ENCODE measurements at regions not wholly inside any gene's neighbourhood (a gene's known extent, or its start where the extent isn't known, plus 50 kb on each side); places are given as distances from the start of the nearest gene placed in this dataset.
"Not testable (repeated sequence)": the region's sequence is repeated elsewhere in the genome, so short reads cannot be mapped to it uniquely, and the experiment has no call there.

- Histone ChIP-seq H3K9me3 (ENCODE audit: low read depth) (no peaks in the 10 kb centered on the region), H3K4me1 (no peaks in the 10 kb centered on the region), H4K20me1 (ENCODE audit: low read depth) (no peaks in the 10 kb centered on the region), H3K27me3 (no peaks in the 10 kb centered on the region), H3F3A (ENCODE audit: low read depth) (no peaks in the 10 kb centered on the region), H3K36me3 (no peaks in the 10 kb centered on the region), H3K79me2 (ENCODE audit: low read depth) (no peaks in the 10 kb centered on the region), H2AFZ (replicated peaks) (no peak overlapping the region), H3K4me3 (no peak overlapping the region), H3K27ac (no peak overlapping the region), H3K9ac (no peak overlapping the region), H3K4me2 (no peak overlapping the region)
- Mint-ChIP-seq H3K4me3 (no peak overlapping the region), H3K27ac (no peak overlapping the region), H3K36me3 (no peaks in the 10 kb centered on the region), H3K9me3 (peaks cover 3% of the 10 kb centered on the region), H3K27me3 (ENCODE audit: insufficient read depth, low read depth) (peaks cover 4% of the 10 kb centered on the region), H3K4me1 (no peaks in the 10 kb centered on the region)
- TF ChIP-seq EZH2phosphoT487 (IDR thresholded peaks at IDR 0.05) (no peak), EZH2 (IDR thresholded peaks at IDR 0.05) (no peak), CTCF (IDR thresholded peaks at IDR 0.05) (no peak)
- no peak for DNase-seq (ENCODE audit: low spot score)
These were observed 407.6 kb downstream of the TSHZ3 start for GRCh38 chr19:30941591-30941990.

GRCh38 chr19:30936276-30936675 lies 413.0 kb downstream of the TSHZ3 start:
- H3K36me3 Mint-ChIP-seq: no peaks in the 10 kb centered on the region

DNA sequence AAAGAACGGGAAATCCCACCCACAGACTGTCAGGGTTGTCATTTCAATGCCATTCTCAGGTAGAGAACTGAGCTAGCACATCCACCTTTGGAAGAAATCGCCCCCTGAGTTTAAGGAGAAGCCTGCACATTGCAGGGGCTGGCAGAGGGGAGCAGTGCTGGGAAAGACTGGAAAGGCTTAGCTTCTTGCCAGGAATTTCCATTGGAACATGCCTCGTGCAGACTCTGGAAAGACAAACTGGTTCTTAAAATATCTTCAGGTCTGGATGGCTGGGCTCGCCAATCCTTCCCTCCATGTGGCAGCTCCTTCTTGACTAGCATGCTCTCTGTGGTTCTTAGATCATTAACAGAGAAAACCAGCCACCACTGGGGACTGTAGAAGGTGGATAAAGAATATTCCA lies 414.1 kb downstream of the TSHZ3 start:
- no peaks in the 10 kb centered on the region for H3K4me1 Mint-ChIP-seq
- H3K9me3 Mint-ChIP-seq: peaks cover 2% of the 10 kb centered on the region
- no peak overlapping the region for H2AFZ ChIP-seq (replicated peaks)
- no peaks in the 10 kb centered on the region for H4K20me1 ChIP-seq (ENCODE audit: low read depth)
- H3K27me3 ChIP-seq: no peaks in the 10 kb centered on the region
- no peaks in the 10 kb centered on the region for H3K4me1 ChIP-seq
- no peak overlapping the region for H3K9ac ChIP-seq
- H3K4me2 ChIP-seq: no peak overlapping the region
- DNase-seq (ENCODE audit: low spot score): no peak
- H3K27ac Mint-ChIP-seq: no peak overlapping the region
- H3K27ac ChIP-seq: no peak overlapping the region
- no peaks in the 10 kb centered on the region for H3F3A ChIP-seq (ENCODE audit: low read depth)
- no peaks in the 10 kb centered on the region for H3K79me2 ChIP-seq (ENCODE audit: low read depth)
- no peaks in the 10 kb centered on the region for H3K9me3 ChIP-seq (ENCODE audit: low read depth)
- TF ChIP-seq EZH2phosphoT487 (IDR thresholded peaks at IDR 0.05) (no peak), CTCF (IDR thresholded peaks at IDR 0.05) (no peak), EZH2 (IDR thresholded peaks at IDR 0.05) (no peak)
- no peaks in the 10 kb centered on the region for H3K36me3 Mint-ChIP-seq
- H3K4me3 ChIP-seq: no peak overlapping the region
- no peaks in the 10 kb centered on the region for H3K36me3 ChIP-seq
- peaks cover 1% of the 10 kb centered on the region for H3K27me3 Mint-ChIP-seq (ENCODE audit: insufficient read depth, low read depth)
- H3K4me3 Mint-ChIP-seq: no peak overlapping the region

More at GRCh38 chr19:30936276-30936675, 413.0 kb downstream of the TSHZ3 start:
- no peak overlapping the region for H3K4me3 Mint-ChIP-seq
- Histone ChIP-seq H2AFZ (replicated peaks) (no peak overlapping the region), H3K4me3 (no peak overlapping the region), H3K9ac (no peak overlapping the region), H3F3A (ENCODE audit: low read depth) (no peaks in the 10 kb centered on the region), H3K27me3 (no peaks in the 10 kb centered on the region), H4K20me1 (ENCODE audit: low read depth) (no peaks in the 10 kb centered on the region), H3K4me2 (no peak overlapping the region), H3K79me2 (ENCODE audit: low read depth) (no peaks in the 10 kb centered on the region), H3K9me3 (ENCODE audit: low read depth) (no peaks in the 10 kb centered on the region), H3K4me1 (no peaks in the 10 kb centered on the region), H3K27ac (no peak overlapping the region), H3K36me3 (no peaks in the 10 kb centered on the region)
- H3K27ac Mint-ChIP-seq: no peak overlapping the region
- no peaks in the 10 kb centered on the region for H3K4me1 Mint-ChIP-seq
- H3K9me3 Mint-ChIP-seq: peaks cover 3% of the 10 kb centered on the region
- no peak for DNase-seq (ENCODE audit: low spot score)
- no peak for TF ChIP-seq EZH2 (IDR thresholded peaks at IDR 0.05)
- no peak for TF ChIP-seq EZH2phosphoT487 (IDR thresholded peaks at IDR 0.05)
- no peak for TF ChIP-seq CTCF (IDR thresholded peaks at IDR 0.05)
- peaks cover 4% of the 10 kb centered on the region for H3K27me3 Mint-ChIP-seq (ENCODE audit: insufficient read depth, low read depth)

DNA sequence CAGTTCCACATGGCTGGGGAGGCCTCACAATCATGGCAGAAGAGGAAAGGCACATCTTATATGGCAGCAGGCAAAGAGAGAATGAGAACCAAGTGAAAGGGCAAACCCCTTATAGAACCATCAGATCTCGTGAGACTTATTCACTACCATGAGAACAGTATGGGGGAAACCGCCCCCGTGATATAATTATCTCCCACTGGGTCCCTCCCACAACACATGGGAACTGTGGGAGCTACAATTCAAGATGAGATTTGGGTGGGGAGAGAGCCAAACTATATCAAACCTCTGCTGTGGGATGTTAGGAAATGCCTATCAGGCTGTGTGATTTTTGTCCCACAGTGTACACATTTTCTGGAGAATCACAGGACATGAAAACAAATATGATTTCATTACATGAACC lies 415.8 kb downstream of the TSHZ3 start:
- H3K9ac ChIP-seq; H3K4me1 Mint-ChIP-seq; H4K20me1 ChIP-seq (ENCODE audit: low read depth); H3K36me3 Mint-ChIP-seq; H2AFZ ChIP-seq (replicated peaks); H3K27ac Mint-ChIP-seq; H3K4me1 ChIP-seq; H3K4me3 ChIP-seq; H3K27me3 ChIP-seq; H3K79me2 ChIP-seq (ENCODE audit: low read depth); H3K9me3 Mint-ChIP-seq; H3K27ac ChIP-seq; H3K36me3 ChIP-seq; H3K4me3 Mint-ChIP-seq; H3K9me3 ChIP-seq (ENCODE audit: low read depth); H3K27me3 Mint-ChIP-seq (ENCODE audit: insufficient read depth, low read depth); H3K4me2 ChIP-seq; H3F3A ChIP-seq (ENCODE audit: low read depth); DNase-seq (ENCODE audit: low spot score): not testable (repeated sequence)

Data from neural progenitor cell (in vitro differentiated cells).